A673 (cell line): ENCODE measurements at regions not wholly inside any gene's neighbourhood (a gene's known extent, or its start where the extent isn't known, plus 50 kb on each side); places are given as distances from the start of the nearest gene placed in this dataset.

Experiments used
- BruUV-seq: library from RNA; stranded (reverse); fragments of 400-500 nt; replicated peaks from 2 replicates; lab custom pipeline; 2021; lab: Mats Ljungman, UMichigan
- CTCF ChIA-PET: fragments of 300-600 bp; sonication (Branson Sonifier 250); formaldehyde crosslinking; loops from one replicate; lab custom pipeline; 2022; ENCODE audit warnings: antibody characterized with exemption; lab: Charles Lee
- POLR2A ChIA-PET: fragments of 300-600 bp; sonication (Branson Sonifier 250); formaldehyde crosslinking; loops from one replicate; lab custom pipeline; 2022; ENCODE audit warnings: antibody characterized with exemption; ENCODE audit not compliant: low non-redundant PET; lab: Charles Lee
- DNase-seq: peaks from one replicate; pipeline ENCODE4 v3.0.0-alpha.2; 2015; ENCODE audit warnings: low spot score
- H3K27ac ChIP-seq: fragments of 200-600 bp; sonication (generic); 2 replicates; pipeline ENCODE4 v1.5.1; 2016; ENCODE audit warnings: mixed run types, low read depth, mild to moderate bottlenecking, mixed read lengths, antibody characterized with exemption, low read length; ENCODE audit not compliant: poor library complexity, severe bottlenecking
- H3K27me3 ChIP-seq: fragments of 200-600 bp; sonication (generic); replicated peaks from 2 replicates; pipeline ENCODE4 v1.6.1; 2017; ENCODE audit warnings: mixed run types, low read depth, mild to moderate bottlenecking, mixed read lengths, antibody characterized with exemption, low read length; ENCODE audit not compliant: insufficient read depth, poor library complexity
- H3K36me3 ChIP-seq: fragments of 200-600 bp; sonication (generic); 2 replicates; pipeline ENCODE4 v1.6.1; 2016; ENCODE audit warnings: mixed run types, mild to moderate bottlenecking, mixed read lengths, antibody characterized with exemption, low read length; ENCODE audit not compliant: insufficient read depth, poor library complexity, severe bottlenecking
- H3K4me1 ChIP-seq: fragments of 200-600 bp; sonication (generic); 2 replicates; pipeline ENCODE4 v1.6.1; 2017; ENCODE audit warnings: mixed run types, mild to moderate bottlenecking, mixed read lengths, antibody characterized with exemption, low read length; ENCODE audit not compliant: insufficient read depth, poor library complexity, severe bottlenecking
- H3K4me3 ChIP-seq: fragments of 200-600 bp; sonication (generic); 2 replicates; pipeline ENCODE4 v1.5.1; 2016; ENCODE audit warnings: low read depth, mixed run types, mild to moderate bottlenecking, mixed read lengths, low read length; ENCODE audit not compliant: poor library complexity, severe bottlenecking
- H3K9me3 ChIP-seq: fragments of 200-600 bp; sonication (generic); 2 replicates; pipeline ENCODE4 v1.6.1; 2016; ENCODE audit warnings: mixed run types, low read depth, mild to moderate bottlenecking, mixed read lengths, antibody characterized with exemption, low read length; ENCODE audit not compliant: poor library complexity, severe bottlenecking
- CTCF ChIP-seq: fragments of 300-800, 200-600 bp; sonication (generic); conservative IDR thresholded peaks from 2 replicates; pipeline ENCODE4 v1.5.1; 2017; ENCODE audit warnings: low read depth, mild to moderate bottlenecking, antibody characterized with exemption, low read length, moderate library complexity, mixed read lengths
- EZH2 ChIP-seq: fragments of 200-600 bp; sonication (generic); IDR thresholded peaks from 2 replicates; pipeline ENCODE4 v1.6.1; 2017; ENCODE audit warnings: borderline replicate concordance, low read depth, mild to moderate bottlenecking, mixed read lengths, antibody characterized with exemption, low read length; ENCODE audit not compliant: poor library complexity, severe bottlenecking
- intact Hi-C: fragments of 100-400 bp; cut with micrococcal nuclease; formaldehyde crosslinking; loops from one replicate; pipeline ENCODE4 v1.10.0; 2022; ENCODE audit not compliant: unreplicated experiment

- intact Hi-C loops, result no loop called here
- Histone ChIP-seq H3K9me3 (no peaks in the 10 kb centered on the region), H3K4me3 (no peak overlapping the region), H3K27me3 (no peaks in the 10 kb centered on the region), H3K27ac (no peak overlapping the region), H3K4me1 (no peaks in the 10 kb centered on the region), H3K36me3 (no peaks in the 10 kb centered on the region)
- no peak for DNase-seq
- no TSS peak for BruUV-seq
- POLR2A ChIA-PET, result no interaction called here
- no peak for TF ChIP-seq CTCF
- no peak for TF ChIP-seq EZH2
- CTCF ChIA-PET, result no interaction called here
Observed at GRCh38 chr5:19256036-19256435, 732.0 kb downstream of the CDH18 start.

GRCh38 chr5:19258686-19259085 lies 729.3 kb downstream of the CDH18 start:
- H3K4me1 ChIP-seq, result no peaks in the 10 kb centered on the region
- H3K4me3 ChIP-seq, result no peak overlapping the region
- H3K36me3 ChIP-seq, result no peaks in the 10 kb centered on the region
- no peak overlapping the region for H3K27ac ChIP-seq
- DNase-seq, result no peak
- peaks cover 3% of the 10 kb centered on the region for H3K9me3 ChIP-seq
- BruUV-seq, result no TSS peak
- ChIA-PET CTCF (no interaction called here), POLR2A (no interaction called here)
- no peak for TF ChIP-seq EZH2
- no peak for TF ChIP-seq CTCF
- intact Hi-C loops, result no loop called here
- H3K27me3 ChIP-seq, result no peaks in the 10 kb centered on the region

GRCh38 chr5:19261879-19262278 lies 726.1 kb downstream of the CDH18 start:
- CTCF ChIA-PET, result no interaction called here
- no peaks in the 10 kb centered on the region for H3K27me3 ChIP-seq
- no peak overlapping the region for H3K4me3 ChIP-seq
- no peaks in the 10 kb centered on the region for H3K36me3 ChIP-seq
- no peak for TF ChIP-seq EZH2
- no peak for TF ChIP-seq CTCF
- DNase-seq, result no peak
- no peaks in the 10 kb centered on the region for H3K4me1 ChIP-seq
- H3K9me3 ChIP-seq, result peaks cover 3% of the 10 kb centered on the region
- intact Hi-C loops, result no loop called here
- no TSS peak for BruUV-seq
- no peak overlapping the region for H3K27ac ChIP-seq
- POLR2A ChIA-PET, result no interaction called here
